GM10266 (cell line): ENCODE measurements at regions not wholly inside any gene's neighbourhood (a gene's known extent, or its start where the extent isn't known, plus 50 kb on each side); places are given as distances from the start of the nearest gene placed in this dataset.
A peak's percentile ranks its signal among the peaks of the same experiment; 100 is the strongest.

ENCODE experiments used
- DNase-seq: peaks from one replicate; pipeline ENCODE4 v3.0.0; 2012; ENCODE audit errors: extremely low spot score
- TF ChIP-seq, protein P1 (sequence below): IDR thresholded peaks from 2 replicates; pipeline ENCODE4 v1.5.1; 2012; ENCODE audit warnings: mild to moderate bottlenecking, low read depth; ENCODE audit not compliant: control insufficient read depth, insufficient read depth; ENCODE audit errors: missing control alignments

DNA sequence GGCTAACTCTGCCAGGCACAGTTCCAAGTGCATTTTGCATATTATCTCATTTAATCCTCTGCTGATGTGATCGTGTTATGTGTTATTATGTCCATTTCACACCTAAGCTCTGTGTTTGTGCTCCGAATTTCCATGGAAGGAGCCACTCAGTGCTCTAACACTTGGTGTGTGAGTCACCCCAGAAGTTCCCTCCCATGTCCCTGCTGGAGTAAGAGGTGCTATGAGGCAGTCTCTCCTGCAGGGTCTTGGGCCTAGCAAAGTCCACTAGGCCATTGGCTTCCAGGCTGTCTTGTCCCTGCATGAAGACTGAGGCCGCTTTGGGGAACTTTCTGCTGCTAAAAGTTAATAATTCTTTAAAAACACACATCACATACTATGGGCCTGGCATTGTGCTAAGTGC is 405.9 kb upstream of the SULF2 start:
- TF ChIP-seq, protein P1, sequence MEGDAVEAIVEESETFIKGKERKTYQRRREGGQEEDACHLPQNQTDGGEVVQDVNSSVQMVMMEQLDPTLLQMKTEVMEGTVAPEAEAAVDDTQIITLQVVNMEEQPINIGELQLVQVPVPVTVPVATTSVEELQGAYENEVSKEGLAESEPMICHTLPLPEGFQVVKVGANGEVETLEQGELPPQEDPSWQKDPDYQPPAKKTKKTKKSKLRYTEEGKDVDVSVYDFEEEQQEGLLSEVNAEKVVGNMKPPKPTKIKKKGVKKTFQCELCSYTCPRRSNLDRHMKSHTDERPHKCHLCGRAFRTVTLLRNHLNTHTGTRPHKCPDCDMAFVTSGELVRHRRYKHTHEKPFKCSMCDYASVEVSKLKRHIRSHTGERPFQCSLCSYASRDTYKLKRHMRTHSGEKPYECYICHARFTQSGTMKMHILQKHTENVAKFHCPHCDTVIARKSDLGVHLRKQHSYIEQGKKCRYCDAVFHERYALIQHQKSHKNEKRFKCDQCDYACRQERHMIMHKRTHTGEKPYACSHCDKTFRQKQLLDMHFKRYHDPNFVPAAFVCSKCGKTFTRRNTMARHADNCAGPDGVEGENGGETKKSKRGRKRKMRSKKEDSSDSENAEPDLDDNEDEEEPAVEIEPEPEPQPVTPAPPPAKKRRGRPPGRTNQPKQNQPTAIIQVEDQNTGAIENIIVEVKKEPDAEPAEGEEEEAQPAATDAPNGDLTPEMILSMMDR: no peak
- no peak for DNase-seq

GRCh38 chr20:48190757-48191156 is 405.5 kb upstream of the SULF2 start:
- TF ChIP-seq, protein P1: no peak
- no peak for DNase-seq

DNA sequence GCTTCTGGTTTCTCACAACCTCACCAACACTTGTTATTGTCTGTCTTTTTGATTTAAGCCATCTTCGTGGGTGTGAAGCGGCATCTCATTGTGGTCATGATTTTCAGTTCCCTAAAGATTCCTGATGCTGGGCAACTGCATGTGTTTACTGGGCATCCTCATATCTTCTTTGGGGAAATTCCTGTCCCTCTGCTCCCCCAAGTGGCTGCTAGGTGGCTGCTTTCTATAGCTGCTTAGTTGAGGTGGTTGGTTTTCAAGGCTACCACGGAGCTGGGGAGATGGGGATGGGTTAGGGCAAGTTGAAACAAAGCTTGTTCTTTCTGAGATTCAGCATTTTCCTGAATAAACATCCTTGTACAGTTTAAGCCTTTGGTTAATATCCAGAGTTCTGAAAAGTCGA is 403.9 kb upstream of the SULF2 start:
- DNase-seq: peak; percentile 32
- TF ChIP-seq, protein P1: peak; percentile 29

GRCh38 chr20:48187851-48188250 is 402.6 kb upstream of the SULF2 start:
- no peak for DNase-seq
- TF ChIP-seq, protein P1: no peak

DNA sequence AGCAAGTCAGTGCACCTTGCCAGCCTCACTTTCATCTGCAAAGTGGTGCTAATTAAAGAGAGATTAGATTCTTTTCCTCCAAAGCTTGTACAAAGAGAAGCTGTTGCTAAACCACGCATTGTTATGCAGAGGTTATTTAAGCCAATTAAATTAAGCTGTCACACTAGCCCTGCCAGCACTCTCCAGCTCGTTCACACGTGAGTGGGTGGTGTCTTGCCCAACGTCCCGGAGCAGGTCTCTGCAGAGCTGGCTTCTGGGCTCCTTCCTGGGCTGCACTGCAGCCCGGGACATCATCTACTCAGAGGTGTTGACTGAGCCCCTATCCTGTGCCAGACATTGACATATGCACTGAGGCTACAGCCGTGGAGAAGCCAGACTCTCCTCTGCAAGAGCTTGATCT is 401.6 kb upstream of the SULF2 start:
- DNase-seq: no peak

GRCh38 chr20:48186447-48186846 is 401.2 kb upstream of the SULF2 start:
- TF ChIP-seq, protein P1: no peak
- DNase-seq: no peak

More for the DNA sequence above, 401.6 kb upstream of the SULF2 start:
- TF ChIP-seq, protein P1: no peak

DNA sequence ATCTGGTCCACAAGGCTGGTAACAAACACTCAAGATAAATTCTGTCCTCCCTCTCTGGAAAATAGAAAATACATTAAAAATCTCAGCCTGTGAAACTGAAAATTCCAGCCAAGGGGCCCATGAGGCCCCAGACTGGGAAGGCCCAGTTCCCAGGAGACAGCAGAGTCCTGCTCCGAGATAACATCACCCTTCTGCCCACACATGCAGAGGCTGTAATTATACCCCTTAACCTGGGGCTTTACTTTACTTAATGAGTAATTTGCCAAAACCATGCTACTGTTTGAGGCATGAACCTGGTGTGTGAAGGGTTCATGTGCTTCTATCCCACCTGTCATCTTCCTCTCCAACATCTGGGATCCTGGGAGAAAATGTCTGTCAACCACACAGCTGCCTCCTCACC is 398.9 kb upstream of the SULF2 start:
- TF ChIP-seq, protein P1: no peak
- no peak for DNase-seq
